C4-2B (cell line): ENCODE measurements at regions not wholly inside any gene's neighbourhood (a gene's known extent, or its start where the extent isn't known, plus 50 kb on each side); places are given as distances from the start of the nearest gene placed in this dataset.

Source experiments
- CTCF ChIP-seq: fragments of 450-650 bp; conservative IDR thresholded peaks from 2 replicates; pipeline ENCODE4 v1.5.1; 2017; ENCODE audit warnings: mild to moderate bottlenecking
- ZFX ChIP-seq: fragments of 450-650 bp; IDR thresholded peaks from 2 replicates; pipeline ENCODE4 v1.6.1; 2017

GRCh38 chr3:87422333-87422732, 145.9 kb upstream of the POU1F1 start:
- TF ChIP-seq CTCF (no peak), ZFX (no peak)
